ENCODE measurements at regions not wholly inside any gene's neighbourhood (a gene's known extent, or its start where the extent isn't known, plus 50 kb on each side); places are given as distances from the start of the nearest gene placed in this dataset.

DNA sequence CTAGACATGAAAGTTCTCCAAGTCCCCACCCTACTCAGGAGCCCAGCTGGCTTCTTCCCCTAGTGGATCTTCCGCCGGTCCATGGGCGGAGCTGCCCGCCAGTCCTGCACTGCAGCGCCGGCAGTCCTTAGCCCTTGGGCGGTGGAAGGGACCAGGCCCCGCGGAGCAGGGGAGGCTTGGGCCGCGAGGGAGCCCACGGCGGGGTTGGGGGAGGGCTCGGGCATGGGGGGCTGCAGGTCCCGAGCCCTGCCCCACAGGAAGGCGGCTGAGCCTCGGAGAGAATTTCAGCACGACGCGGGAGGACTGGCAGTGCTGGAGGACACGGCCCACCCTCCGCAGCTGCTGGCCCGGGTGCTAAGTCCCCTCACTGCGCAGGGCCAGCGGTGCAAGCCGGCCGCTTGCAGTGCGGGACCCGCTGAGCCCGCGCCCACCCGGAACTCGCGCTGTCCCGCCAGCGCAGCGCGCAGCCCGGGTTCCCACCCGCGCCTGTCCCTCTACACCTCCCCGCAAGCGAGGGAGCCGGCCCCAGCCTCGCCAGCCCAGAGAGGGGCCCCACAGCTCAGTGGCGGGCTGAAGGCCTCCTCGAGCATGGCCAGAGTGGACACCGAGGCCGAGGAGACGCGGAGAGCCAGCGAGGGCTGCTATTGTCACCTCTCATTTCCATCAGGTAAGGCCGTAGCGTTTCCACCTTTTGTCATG, 1398.6 kb downstream of the MRPL39 start:
- TF ChIP-seq, protein P1, sequence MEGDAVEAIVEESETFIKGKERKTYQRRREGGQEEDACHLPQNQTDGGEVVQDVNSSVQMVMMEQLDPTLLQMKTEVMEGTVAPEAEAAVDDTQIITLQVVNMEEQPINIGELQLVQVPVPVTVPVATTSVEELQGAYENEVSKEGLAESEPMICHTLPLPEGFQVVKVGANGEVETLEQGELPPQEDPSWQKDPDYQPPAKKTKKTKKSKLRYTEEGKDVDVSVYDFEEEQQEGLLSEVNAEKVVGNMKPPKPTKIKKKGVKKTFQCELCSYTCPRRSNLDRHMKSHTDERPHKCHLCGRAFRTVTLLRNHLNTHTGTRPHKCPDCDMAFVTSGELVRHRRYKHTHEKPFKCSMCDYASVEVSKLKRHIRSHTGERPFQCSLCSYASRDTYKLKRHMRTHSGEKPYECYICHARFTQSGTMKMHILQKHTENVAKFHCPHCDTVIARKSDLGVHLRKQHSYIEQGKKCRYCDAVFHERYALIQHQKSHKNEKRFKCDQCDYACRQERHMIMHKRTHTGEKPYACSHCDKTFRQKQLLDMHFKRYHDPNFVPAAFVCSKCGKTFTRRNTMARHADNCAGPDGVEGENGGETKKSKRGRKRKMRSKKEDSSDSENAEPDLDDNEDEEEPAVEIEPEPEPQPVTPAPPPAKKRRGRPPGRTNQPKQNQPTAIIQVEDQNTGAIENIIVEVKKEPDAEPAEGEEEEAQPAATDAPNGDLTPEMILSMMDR (IDR thresholded peaks at IDR 0.05; ENCODE audit: low read depth, low read length), result no peak
- in situ Hi-C loops (cut with HindIII; ENCODE audit: low sequenced_read_pairs), result no loop called here
- no peak for DNase-seq (ENCODE audit: low read depth, low spot score)
- H3K4me3 ChIP-seq (ENCODE audit: low read depth, low read length), result no peak overlapping the region

DNA sequence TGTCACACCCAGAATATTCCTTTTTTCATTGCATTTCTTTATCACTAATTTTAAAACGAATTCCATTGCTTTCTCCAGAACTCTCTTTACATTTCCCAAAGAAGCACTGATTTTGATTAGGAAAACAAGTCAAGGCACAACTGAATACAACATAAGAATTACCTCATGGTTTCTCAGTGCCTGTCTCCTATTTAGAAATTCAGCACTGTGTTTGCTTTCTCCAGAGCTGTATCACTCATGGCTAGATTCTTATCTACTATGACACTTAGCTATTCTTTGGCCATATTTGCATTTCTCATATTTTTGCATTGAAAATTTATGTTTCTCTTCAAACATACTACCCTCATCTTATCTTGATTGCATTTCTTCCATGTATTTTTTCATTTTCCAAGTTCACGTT, 1402.0 kb downstream of the MRPL39 start:
- in situ Hi-C loops (cut with HindIII; ENCODE audit: low sequenced_read_pairs), result no loop called here
- TF ChIP-seq, protein P1 (IDR thresholded peaks at IDR 0.05; ENCODE audit: low read depth, low read length), result no peak
- no peak overlapping the region for H3K4me3 ChIP-seq (ENCODE audit: low read depth, low read length)
- DNase-seq (ENCODE audit: low read depth, low spot score), result no peak

DNA sequence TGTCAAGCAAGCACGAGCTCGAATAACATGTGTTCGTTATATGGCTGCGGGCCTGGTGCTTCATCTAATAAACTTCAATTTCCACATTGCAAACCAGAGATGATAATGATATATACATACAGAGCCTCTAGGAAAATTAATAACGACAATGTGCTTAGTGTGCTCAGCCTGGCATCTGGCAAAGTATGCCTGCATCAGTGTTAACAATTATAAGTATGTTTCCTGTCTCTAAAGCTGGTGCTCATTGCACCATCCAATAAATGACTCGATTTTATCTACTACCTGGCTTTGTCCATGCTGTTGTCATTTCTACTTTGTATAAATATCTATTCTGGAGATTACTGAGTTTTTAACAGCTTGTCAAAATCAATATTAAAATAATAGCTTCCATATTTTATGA, 1402.6 kb downstream of the MRPL39 start:
- in situ Hi-C loops (cut with HindIII; ENCODE audit: low sequenced_read_pairs), result no loop called here
- no peak overlapping the region for H3K4me3 ChIP-seq (ENCODE audit: low read depth, low read length)
- TF ChIP-seq, protein P1 (IDR thresholded peaks at IDR 0.05; ENCODE audit: low read depth, low read length), result no peak
- DNase-seq (ENCODE audit: low read depth, low spot score), result no peak

DNA sequence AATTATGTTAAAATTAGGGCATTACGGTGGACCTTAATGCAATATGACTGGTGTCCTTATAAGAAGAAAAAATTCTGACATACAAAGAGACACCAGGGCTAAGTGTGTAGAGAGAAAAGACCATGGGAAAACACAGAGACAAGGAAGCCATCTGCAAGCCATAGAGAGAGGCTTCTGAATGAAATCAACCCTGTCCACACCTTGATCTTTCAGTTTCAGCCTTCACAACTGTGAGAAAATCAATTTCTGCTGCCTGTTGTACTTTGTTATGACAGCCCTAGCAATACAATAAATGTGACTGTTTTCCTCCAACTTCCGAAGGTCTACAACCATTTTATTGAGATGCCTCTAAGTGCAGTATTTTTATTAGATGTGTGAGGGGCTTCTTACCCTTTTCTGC, 1407.2 kb downstream of the MRPL39 start:
- no peak overlapping the region for H3K4me3 ChIP-seq (ENCODE audit: low read depth, low read length)
- DNase-seq (ENCODE audit: low read depth, low spot score), result no peak
- in situ Hi-C loops (cut with HindIII; ENCODE audit: low sequenced_read_pairs), result no loop called here
- TF ChIP-seq, protein P1 (IDR thresholded peaks at IDR 0.05; ENCODE audit: low read depth, low read length), result no peak

DNA sequence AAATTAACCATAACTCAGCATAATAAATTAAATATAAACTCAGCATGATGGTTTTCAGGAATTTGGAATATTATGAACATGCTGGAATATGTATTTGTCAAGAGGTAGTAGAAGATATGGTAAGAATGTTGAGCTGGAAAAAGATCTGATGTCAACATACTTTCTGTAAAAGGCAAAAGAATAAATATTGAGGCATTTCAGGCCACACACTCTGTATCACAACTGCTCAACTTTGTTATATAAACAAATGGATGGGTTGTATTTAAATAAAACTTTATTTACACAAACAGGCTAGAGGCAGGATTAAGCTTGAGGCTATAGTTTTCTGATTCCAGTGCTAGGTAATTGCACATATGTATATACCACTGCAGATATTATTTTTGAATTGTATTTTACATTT, 1409.4 kb downstream of the MRPL39 start:
- TF ChIP-seq, protein P1 (IDR thresholded peaks at IDR 0.05; ENCODE audit: low read depth, low read length), result no peak
- DNase-seq (ENCODE audit: low read depth, low spot score), result no peak
- H3K4me3 ChIP-seq (ENCODE audit: low read depth, low read length), result no peak overlapping the region
- in situ Hi-C loops (cut with HindIII; ENCODE audit: low sequenced_read_pairs), result no loop called here

DNA sequence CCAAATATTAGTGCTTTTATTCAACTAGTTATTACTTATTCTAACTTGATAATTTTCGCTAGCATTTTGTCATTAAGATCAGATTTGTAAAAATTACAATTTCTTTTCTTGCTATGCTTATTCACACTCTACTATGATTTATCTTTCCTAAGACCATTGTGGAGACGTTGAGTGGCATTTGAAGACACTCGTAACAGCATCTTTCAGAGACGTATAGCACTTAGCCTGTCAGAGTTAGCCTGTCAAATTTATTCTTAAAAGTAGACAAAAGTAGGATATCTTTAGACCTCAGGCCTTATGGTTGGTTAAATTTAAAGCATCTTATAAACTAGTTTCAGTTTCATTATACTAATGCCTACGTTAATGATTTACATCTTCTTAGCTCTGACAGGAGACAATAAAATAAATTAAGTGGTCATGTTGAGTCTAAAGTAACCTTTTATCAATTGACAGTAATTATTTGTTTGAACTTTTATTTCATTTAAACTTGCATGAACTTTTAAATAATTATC, 1410.1 kb downstream of the MRPL39 start:
- DNase-seq (ENCODE audit: low read depth, low spot score), result no peak
- TF ChIP-seq, protein P1 (IDR thresholded peaks at IDR 0.05; ENCODE audit: low read depth, low read length), result no peak
- in situ Hi-C loops (cut with HindIII; ENCODE audit: low sequenced_read_pairs), result no loop called here
- H3K4me3 ChIP-seq (ENCODE audit: low read depth, low read length), result no peak overlapping the region
